22Rv1 (cell line): ENCODE measurements at regions not wholly inside any gene's neighbourhood (a gene's known extent, or its start where the extent isn't known, plus 50 kb on each side); places are given as distances from the start of the nearest gene placed in this dataset.

Experiments
- H3K27ac ChIP-seq: fragments of 450-650 bp; 2 replicates; pipeline ENCODE4 v1.5.1; 2017
- ZFX ChIP-seq: fragments of 450-650 bp; IDR thresholded peaks from 2 replicates; pipeline ENCODE4 v1.6.1; 2017; ENCODE audit warnings: antibody characterized with exemption, borderline replicate concordance
- TF ChIP-seq, protein P1 (sequence below): fragments of 450-650 bp; IDR thresholded peaks from 2 replicates; pipeline ENCODE4 v1.5.1; 2017; ENCODE audit warnings: mild to moderate bottlenecking

DNA sequence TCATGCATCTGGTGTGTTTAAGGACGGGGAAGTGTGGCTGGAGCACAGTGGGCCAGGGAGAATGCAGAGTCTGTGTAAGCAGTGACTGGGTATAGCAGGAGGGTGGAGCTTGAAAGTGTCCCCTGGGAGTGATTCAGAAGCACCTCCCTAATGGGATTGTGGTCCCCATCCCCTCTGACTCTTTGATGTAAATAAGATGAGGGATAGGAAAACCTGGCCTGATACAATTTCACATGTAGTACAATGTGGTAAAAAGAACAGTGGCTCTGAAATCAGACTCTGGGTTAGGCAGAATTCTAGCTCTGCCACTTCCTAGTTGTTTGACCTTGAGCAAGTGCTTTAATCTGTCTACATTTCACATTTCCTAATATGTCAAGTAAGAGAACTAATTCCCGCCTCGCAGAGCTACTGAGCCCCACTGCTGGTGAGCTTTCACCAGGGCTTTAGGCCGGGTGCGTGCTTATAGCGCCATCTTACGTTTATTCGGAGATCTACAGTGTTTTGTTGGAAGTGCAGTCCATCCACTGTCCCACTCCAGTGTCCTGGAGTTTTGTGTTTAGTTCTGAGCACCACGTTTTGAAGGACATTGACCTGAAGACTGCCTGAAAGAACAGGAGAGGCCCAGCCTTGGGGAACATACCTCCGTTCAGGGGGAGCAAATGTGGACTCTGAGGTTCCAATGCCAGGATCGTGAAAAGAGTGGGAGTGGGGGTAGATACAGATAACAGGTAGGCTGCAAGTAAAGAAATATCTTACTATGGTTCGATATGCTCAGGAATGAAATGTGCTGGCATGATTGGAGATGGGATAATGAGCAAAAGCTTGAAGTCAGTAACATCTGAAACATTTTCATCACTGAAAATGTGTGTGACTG lies 51.2 kb upstream of the TESK1 start:
- H3K27ac ChIP-seq = no peak overlapping the region
- TF ChIP-seq, protein P1, sequence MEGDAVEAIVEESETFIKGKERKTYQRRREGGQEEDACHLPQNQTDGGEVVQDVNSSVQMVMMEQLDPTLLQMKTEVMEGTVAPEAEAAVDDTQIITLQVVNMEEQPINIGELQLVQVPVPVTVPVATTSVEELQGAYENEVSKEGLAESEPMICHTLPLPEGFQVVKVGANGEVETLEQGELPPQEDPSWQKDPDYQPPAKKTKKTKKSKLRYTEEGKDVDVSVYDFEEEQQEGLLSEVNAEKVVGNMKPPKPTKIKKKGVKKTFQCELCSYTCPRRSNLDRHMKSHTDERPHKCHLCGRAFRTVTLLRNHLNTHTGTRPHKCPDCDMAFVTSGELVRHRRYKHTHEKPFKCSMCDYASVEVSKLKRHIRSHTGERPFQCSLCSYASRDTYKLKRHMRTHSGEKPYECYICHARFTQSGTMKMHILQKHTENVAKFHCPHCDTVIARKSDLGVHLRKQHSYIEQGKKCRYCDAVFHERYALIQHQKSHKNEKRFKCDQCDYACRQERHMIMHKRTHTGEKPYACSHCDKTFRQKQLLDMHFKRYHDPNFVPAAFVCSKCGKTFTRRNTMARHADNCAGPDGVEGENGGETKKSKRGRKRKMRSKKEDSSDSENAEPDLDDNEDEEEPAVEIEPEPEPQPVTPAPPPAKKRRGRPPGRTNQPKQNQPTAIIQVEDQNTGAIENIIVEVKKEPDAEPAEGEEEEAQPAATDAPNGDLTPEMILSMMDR = peak; percentile 90
- TF ChIP-seq ZFX = no peak

DNA sequence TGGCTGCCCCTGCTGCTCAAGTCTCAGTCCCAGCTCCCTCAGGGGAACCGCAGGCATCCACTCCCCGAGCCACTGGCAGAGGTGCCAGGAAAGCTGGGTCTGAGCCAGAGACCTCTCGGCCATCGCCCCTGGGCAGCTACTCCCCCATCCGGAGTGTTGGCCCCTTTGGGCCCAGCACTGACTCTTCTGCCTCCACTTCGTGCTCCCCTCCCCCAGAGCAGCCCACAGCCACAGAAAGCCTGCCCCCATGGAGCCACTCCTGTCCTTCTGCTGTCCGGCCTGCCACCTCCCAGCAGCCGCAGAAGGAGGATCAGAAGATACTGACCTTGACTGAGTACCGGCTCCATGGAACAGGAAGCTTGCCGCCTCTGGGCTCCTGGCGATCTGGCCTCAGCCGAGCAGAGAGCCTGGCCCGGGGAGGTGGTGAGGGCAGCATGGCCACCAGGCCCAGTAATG lies 49.8 kb upstream of the TESK1 start:
- TF ChIP-seq ZFX = no peak
- TF ChIP-seq, protein P1 = no peak
- no peak overlapping the region for H3K27ac ChIP-seq
